ENCODE measurements at regions not wholly inside any gene's neighbourhood (a gene's known extent, or its start where the extent isn't known, plus 50 kb on each side); places are given as distances from the start of the nearest gene placed in this dataset.

GRCh38 chr3:72579191-72579580 lies 269.1 kb downstream of the SHQ1 start:
- no peak for DNase-seq

DNA sequence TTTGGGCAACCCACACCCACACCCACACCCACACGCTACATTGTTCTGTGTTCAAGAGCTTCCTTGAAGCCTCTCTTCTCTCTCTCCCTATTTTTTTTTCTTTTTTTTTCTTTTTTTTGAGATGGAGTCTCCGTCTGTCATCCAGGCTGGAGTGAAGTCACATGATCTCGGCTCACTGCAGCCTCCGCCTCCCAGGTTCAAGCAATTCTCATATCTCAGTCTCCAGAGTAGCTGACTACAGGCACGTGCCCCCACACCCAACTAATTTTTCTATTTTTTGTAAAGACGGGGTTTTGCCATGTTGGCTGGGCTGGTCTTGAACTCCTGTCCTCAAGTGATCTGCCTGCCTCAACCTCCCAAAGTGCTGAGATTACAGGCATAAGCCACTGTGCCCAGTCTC lies 271.1 kb downstream of the SHQ1 start:
- H3K27me3 ChIP-seq (replicated peaks; ENCODE audit: insufficient read depth, low read length), result no peaks in the 10 kb centered on the region
- H3K27ac ChIP-seq (ENCODE audit: low read length), result no peak overlapping the region
- TF ChIP-seq CTCF (IDR thresholded peaks at IDR 0.05; ENCODE audit: low read length) (no peak), EZH2 (optimal IDR thresholded peaks at IDR 0.05; ENCODE audit: low read depth, low read length) (no peak), EZH2phosphoT487 (IDR thresholded peaks at IDR 0.05; ENCODE audit: low read length) (no peak)
- H4K20me1 ChIP-seq (ENCODE audit: insufficient read depth, low read length), result no peaks in the 10 kb centered on the region
- H3K9me2 ChIP-seq (replicated peaks; ENCODE audit: insufficient read depth, low read length), result no peaks in the 10 kb centered on the region
- DNase-seq, result no peak
- no peaks in the 10 kb centered on the region for H3F3A ChIP-seq (ENCODE audit: insufficient read depth, low read length)
- H2AFZ ChIP-seq (ENCODE audit: low read length), result no peak overlapping the region
- no peaks in the 10 kb centered on the region for H3K79me2 ChIP-seq (ENCODE audit: low read length)
- H3K4me2 ChIP-seq (ENCODE audit: low read depth, low read length), result no peak overlapping the region
- H3K4me3 ChIP-seq (ENCODE audit: low read length), result no peak overlapping the region
- H3K9me3 ChIP-seq (replicated peaks; ENCODE audit: insufficient read depth, low read length), result no peaks in the 10 kb centered on the region
- no peak overlapping the region for H3K9ac ChIP-seq (ENCODE audit: low read length)
- H3K36me3 ChIP-seq (replicated peaks; ENCODE audit: insufficient read depth, low read length), result no peaks in the 10 kb centered on the region
- no peaks in the 10 kb centered on the region for H3K4me1 ChIP-seq (ENCODE audit: low read length)

More at GRCh38 chr3:72579191-72579580, 269.1 kb downstream of the SHQ1 start:
- Histone ChIP-seq H3K9ac (ENCODE audit: low read length) (no peak overlapping the region), H3F3A (ENCODE audit: insufficient read depth, low read length) (no peaks in the 10 kb centered on the region), H2AFZ (ENCODE audit: low read length) (no peak overlapping the region), H4K20me1 (ENCODE audit: insufficient read depth, low read length) (no peaks in the 10 kb centered on the region), H3K4me2 (ENCODE audit: low read depth, low read length) (no peak overlapping the region), H3K9me3 (replicated peaks; ENCODE audit: insufficient read depth, low read length) (no peaks in the 10 kb centered on the region), H3K4me3 (ENCODE audit: low read length) (no peak overlapping the region), H3K27me3 (replicated peaks; ENCODE audit: insufficient read depth, low read length) (no peaks in the 10 kb centered on the region), H3K4me1 (ENCODE audit: low read length) (no peaks in the 10 kb centered on the region), H3K27ac (ENCODE audit: low read length) (no peak overlapping the region), H3K79me2 (ENCODE audit: low read length) (no peaks in the 10 kb centered on the region), H3K9me2 (replicated peaks; ENCODE audit: insufficient read depth, low read length) (no peaks in the 10 kb centered on the region), H3K36me3 (replicated peaks; ENCODE audit: insufficient read depth, low read length) (no peaks in the 10 kb centered on the region)
- TF ChIP-seq EZH2phosphoT487 (IDR thresholded peaks at IDR 0.05; ENCODE audit: low read length), result no peak
- no peak for TF ChIP-seq CTCF (IDR thresholded peaks at IDR 0.05; ENCODE audit: low read length)
- TF ChIP-seq EZH2 (optimal IDR thresholded peaks at IDR 0.05; ENCODE audit: low read depth, low read length), result no peak

GRCh38 chr3:72576563-72576962 lies 271.7 kb downstream of the SHQ1 start:
- Histone ChIP-seq H3K79me2 (ENCODE audit: low read length) (no peaks in the 10 kb centered on the region), H3K9me2 (replicated peaks; ENCODE audit: insufficient read depth, low read length) (no peaks in the 10 kb centered on the region), H3K9ac (ENCODE audit: low read length) (no peak overlapping the region), H3K4me3 (ENCODE audit: low read length) (no peak overlapping the region), H3K27ac (ENCODE audit: low read length) (no peak overlapping the region), H3K27me3 (replicated peaks; ENCODE audit: insufficient read depth, low read length) (no peaks in the 10 kb centered on the region), H2AFZ (ENCODE audit: low read length) (no peak overlapping the region), H3K4me1 (ENCODE audit: low read length) (no peaks in the 10 kb centered on the region), H3F3A (ENCODE audit: insufficient read depth, low read length) (no peaks in the 10 kb centered on the region), H4K20me1 (ENCODE audit: insufficient read depth, low read length) (no peaks in the 10 kb centered on the region), H3K9me3 (replicated peaks; ENCODE audit: insufficient read depth, low read length) (no peaks in the 10 kb centered on the region), H3K4me2 (ENCODE audit: low read depth, low read length) (no peak overlapping the region), H3K36me3 (replicated peaks; ENCODE audit: insufficient read depth, low read length) (no peaks in the 10 kb centered on the region)
- no peak for TF ChIP-seq EZH2 (optimal IDR thresholded peaks at IDR 0.05; ENCODE audit: low read depth, low read length)
- no peak for TF ChIP-seq CTCF (IDR thresholded peaks at IDR 0.05; ENCODE audit: low read length)
- TF ChIP-seq EZH2phosphoT487 (IDR thresholded peaks at IDR 0.05; ENCODE audit: low read length), result no peak
- no peak for DNase-seq
